Adrenal gland (tissue), 9 donors: ENCODE measurements at regions not wholly inside any gene's neighbourhood (a gene's known extent, or its start where the extent isn't known, plus 50 kb on each side); places are given as distances from the start of the nearest gene placed in this dataset.

ENCODE experiments used
- DNase-seq, 7 donors: peaks; one replicate each; pipeline ENCODE4 v3.0.0-alpha.2; 2019 to 2020
- H3K27ac ChIP-seq, 5 donors: fragments of 200-600 bp; sonication (generic) in 4 of 5; 1 replicate in 3 of 5; 2 replicates in 2 of 5; pipeline versions ENCODE4 v1.5.1 to v1.8.0; 2016 to 2020; ENCODE audit warnings: mild to moderate bottlenecking in 1 of 5
- H3K27me3 ChIP-seq: fragments of 200-600 bp; 2 replicates; pipeline ENCODE4 v1.8.0; 2021
- H3K36me3 ChIP-seq, 2 donors: fragments of 200-600 bp; replicated peaks in 1 of 2; 1 replicate in 1 of 2; 2 replicates in 1 of 2; pipeline versions ENCODE4 v1.5.1 to v1.8.0; 2018 to 2022
- H3K4me1 ChIP-seq, 2 donors: fragments of 200-600 bp; replicated peaks in 1 of 2; 1 replicate in 1 of 2; 2 replicates in 1 of 2; pipeline versions ENCODE4 v1.5.1 to v1.8.0; 2018 to 2021
- H3K4me3 ChIP-seq, 4 donors: fragments of 200-600 bp; sonication (generic) in 3 of 4; one replicate each; pipeline ENCODE4 v1.5.1; 2016 to 2018
- H3K9me3 ChIP-seq, 3 donors: fragments of 200-600 bp; sonication (generic) in 1 of 3; replicated peaks in 1 of 3; 1 replicate in 2 of 3; 2 replicates in 1 of 3; pipeline versions ENCODE4 v1.5.1 to v1.8.0; 2016 to 2021
- POLR2A ChIP-seq, 2 donors: fragments of 450-650 bp; IDR thresholded peaks; one replicate each; pipeline ENCODE4 v1.6.1; 2017; ENCODE audit warnings: antibody characterized with exemption in 2 of 2, mild to moderate bottlenecking in 2 of 2, moderate library complexity in 1 of 2
- WGBS, 4 donors: extraction: QIAGEN DNeasy Blood & Tissue Kit in 2 of 4; methylation state at CpG; one replicate each; pipeline versions ENCODE4 v1.1.5 to v1.1.7; 2013 to 2017; 5-methylcytosine and 5-hydroxymethylcytosine counted together
- intact Hi-C, 2 donors: fragments of 100-400 bp; cut with DNase I; formaldehyde crosslinking; loops; one replicate each; pipeline versions ENCODE4 v1.14.1 to v1.15.0; 2022 to 2023
- TF ChIP-seq, protein P1 (sequence below), 6 experiments: fragments of 450-650 bp in 4 of 6; fragments of 200-600 bp in 2 of 6; sonication (generic) in 1 of 6; IDR thresholded peaks; 1 replicate in 5 of 6; 2 replicates in 1 of 6; pipeline versions ENCODE4 v1.5.1 to v1.8.0; 2016 to 2021; ENCODE audit warnings: antibody characterized with exemption in 6 of 6, mild to moderate bottlenecking in 2 of 6, moderate library complexity in 1 of 6
- donor health status: healthy with polysubstance abuse.
- donor health status: Bipolar disorder and iron deficiency.
- donor health status: DM: yes; HTN: yes; CAD: no.
- donor health status: DM: no; HTN: no; CAD: no.
- donor health status: DM: no; HTN: no; CAD: no.

DNA sequence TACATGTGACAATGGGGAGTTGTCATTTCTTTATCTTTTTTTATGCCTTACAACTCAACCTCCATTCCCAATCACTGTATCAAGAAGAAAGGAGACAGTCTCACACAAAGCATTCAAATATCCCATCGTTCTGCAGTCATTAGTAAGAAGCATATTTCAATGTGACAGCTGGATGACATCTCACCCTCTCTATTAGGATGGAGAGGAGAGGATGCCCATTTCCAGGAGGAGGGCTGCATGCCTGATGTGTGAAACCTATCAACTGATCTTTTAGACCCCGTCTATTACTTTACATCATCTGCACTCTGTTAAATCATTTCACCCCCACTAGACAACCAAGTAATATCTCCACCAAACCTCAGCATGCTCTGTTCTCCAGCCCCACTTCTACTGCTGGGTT lies 292.7 kb upstream of the CHAC2 start:
- Histone ChIP-seq H3K36me3 (no peaks in the 10 kb centered on the region), H3K9me3 (no peaks in the 10 kb centered on the region), H3K4me1 (no peaks in the 10 kb centered on the region), H3K4me3 (no peak overlapping the region), H3K27ac (no peak overlapping the region), H3K27me3 (no peaks in the 10 kb centered on the region)
- 60 to 74% (median 62%) methylated on average over 2 of the region's 2 CpGs for WGBS, 4 donors
- TF ChIP-seq, protein P1, sequence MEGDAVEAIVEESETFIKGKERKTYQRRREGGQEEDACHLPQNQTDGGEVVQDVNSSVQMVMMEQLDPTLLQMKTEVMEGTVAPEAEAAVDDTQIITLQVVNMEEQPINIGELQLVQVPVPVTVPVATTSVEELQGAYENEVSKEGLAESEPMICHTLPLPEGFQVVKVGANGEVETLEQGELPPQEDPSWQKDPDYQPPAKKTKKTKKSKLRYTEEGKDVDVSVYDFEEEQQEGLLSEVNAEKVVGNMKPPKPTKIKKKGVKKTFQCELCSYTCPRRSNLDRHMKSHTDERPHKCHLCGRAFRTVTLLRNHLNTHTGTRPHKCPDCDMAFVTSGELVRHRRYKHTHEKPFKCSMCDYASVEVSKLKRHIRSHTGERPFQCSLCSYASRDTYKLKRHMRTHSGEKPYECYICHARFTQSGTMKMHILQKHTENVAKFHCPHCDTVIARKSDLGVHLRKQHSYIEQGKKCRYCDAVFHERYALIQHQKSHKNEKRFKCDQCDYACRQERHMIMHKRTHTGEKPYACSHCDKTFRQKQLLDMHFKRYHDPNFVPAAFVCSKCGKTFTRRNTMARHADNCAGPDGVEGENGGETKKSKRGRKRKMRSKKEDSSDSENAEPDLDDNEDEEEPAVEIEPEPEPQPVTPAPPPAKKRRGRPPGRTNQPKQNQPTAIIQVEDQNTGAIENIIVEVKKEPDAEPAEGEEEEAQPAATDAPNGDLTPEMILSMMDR (IDR thresholded peaks at IDR 0.05) = no peak
- TF ChIP-seq POLR2A (IDR thresholded peaks at IDR 0.05) = no peak
- intact Hi-C loops = no loop called here
- no peak for DNase-seq

DNA sequence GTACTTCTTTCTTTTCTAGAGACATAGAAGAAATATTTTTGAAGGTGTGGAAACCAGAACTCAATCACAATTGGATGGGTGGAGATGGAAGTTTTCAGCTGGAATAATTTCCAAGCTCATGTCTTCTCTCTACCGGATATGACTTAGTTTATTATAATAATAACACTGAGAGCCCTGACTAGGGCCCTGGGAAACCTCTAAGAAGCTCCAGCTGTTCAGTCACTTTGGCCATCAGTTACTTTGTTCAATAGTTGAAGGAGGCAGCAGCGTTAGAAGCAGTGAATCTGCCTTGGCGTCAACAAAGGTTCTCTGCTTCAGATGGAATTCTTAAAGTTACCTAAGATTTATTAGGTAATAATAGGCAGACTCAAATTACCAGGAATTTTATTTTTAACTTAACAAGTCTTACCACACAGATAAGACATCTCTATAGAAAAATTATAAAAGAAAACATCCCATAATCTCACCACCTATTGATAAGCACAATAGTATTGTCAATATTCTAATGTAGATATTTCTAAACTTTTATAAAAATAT lies 293.8 kb upstream of the CHAC2 start:
- TF ChIP-seq POLR2A (IDR thresholded peaks at IDR 0.05) = no peak
- TF ChIP-seq, protein P1 (IDR thresholded peaks at IDR 0.05) = no peak
- Histone ChIP-seq H3K27ac (no peak overlapping the region), H3K36me3 (no peaks in the 10 kb centered on the region), H3K27me3 (no peaks in the 10 kb centered on the region), H3K9me3 (no peaks in the 10 kb centered on the region), H3K4me1 (no peaks in the 10 kb centered on the region), H3K4me3 (no peak overlapping the region)
- DNase-seq = no peak
- WGBS, 4 donors = 65 to 76% (median 72%) methylated on average over 3 of the region's 3 CpGs
- intact Hi-C loops = no loop called here

DNA sequence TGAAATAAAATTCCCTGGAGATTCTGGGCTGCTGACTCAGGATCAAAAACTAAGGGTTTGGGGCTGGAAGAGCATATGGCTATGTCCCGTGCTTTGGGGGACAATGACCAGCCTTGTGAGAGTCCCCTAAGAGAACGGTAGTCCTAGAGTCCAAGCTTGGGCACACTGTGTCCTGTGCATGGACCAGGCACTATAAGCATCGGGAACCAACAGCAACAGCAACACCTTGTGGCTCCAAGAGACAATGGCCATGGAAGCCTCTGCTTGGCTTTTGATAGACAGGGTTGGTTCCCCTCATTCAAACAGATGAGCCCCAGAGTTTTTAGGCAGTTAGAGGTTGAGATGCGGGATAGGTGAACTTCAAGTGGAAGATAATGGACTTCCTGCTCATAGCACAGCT lies 294.4 kb upstream of the CHAC2 start:
- no peak overlapping the region for H3K4me3 ChIP-seq
- H3K4me1 ChIP-seq = no peaks in the 10 kb centered on the region
- 59 to 70% (median 64%) methylated on average over 4 of the region's 4 CpGs for WGBS, 4 donors
- no peaks in the 10 kb centered on the region for H3K36me3 ChIP-seq
- TF ChIP-seq, protein P1 (IDR thresholded peaks at IDR 0.05) = peak in 4 of 6 experiments; percentile 38 to 45 (median 40)
- no peak for TF ChIP-seq POLR2A (IDR thresholded peaks at IDR 0.05)
- H3K9me3 ChIP-seq = no peaks in the 10 kb centered on the region
- intact Hi-C loops = no loop called here
- H3K27ac ChIP-seq = no peak overlapping the region
- H3K27me3 ChIP-seq = no peaks in the 10 kb centered on the region
- DNase-seq = peak in 6 of 7 donors; percentile 16 to 53 (median 34)

DNA sequence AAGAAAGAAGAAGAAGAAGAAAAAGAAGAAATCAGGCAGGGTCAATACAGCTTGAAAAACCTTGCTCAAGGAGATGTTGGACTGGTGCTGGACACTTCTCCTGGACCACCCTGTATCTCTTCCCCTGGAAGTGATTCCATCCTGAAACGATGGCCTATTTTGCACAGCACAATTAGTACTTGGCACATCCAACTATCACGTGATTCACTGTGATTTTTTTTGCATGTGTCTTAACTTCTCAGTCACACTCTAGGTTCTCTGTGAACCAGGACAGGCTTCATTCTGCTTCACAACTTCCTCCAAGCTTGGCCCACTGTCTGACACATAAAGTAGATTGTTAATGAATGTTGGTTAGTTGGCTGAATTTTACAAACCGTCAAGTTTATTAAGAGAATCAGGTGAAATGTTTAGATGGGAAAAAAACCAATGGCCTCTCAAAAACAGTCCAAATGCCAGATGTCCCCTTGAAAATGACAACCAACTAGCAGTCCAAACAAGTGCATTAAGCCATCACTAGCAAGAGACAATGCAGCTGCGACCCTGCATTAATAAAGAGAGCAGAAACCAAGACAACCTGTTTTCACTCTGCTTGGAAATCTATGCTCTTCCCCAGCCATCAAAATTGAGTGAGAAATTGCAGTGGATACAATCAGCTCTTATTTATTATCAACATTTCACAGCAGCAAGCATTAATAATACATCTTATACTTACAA lies 300.0 kb upstream of the CHAC2 start:
- no peaks in the 10 kb centered on the region for H3K27me3 ChIP-seq
- intact Hi-C loops = no loop called here
- H3K36me3 ChIP-seq = no peaks in the 10 kb centered on the region
- H3K9me3 ChIP-seq = no peaks in the 10 kb centered on the region
- TF ChIP-seq, protein P1 (IDR thresholded peaks at IDR 0.05) = no peak
- H3K4me3 ChIP-seq = no peak overlapping the region
- H3K27ac ChIP-seq = no peak overlapping the region
- DNase-seq = no peak
- no peaks in the 10 kb centered on the region for H3K4me1 ChIP-seq
- WGBS, 4 donors = 74 to 83% (median 80%) methylated on average over 4 of the region's 4 CpGs
